NCI-H1048 (cell line): ENCODE measurements at regions not wholly inside any gene's neighbourhood (a gene's known extent, or its start where the extent isn't known, plus 50 kb on each side); places are given as distances from the start of the nearest gene placed in this dataset.

ENCODE experiments used
- DNase-seq: peaks from one replicate; lab custom pipeline; 2025; lab: John Stamatoyannopoulos, UW

- no peak for DNase-seq
These were observed 249.1 kb upstream of the PREP start for GRCh38 chr6:105651969-105652368.

- no peak for DNase-seq
These were observed 247.5 kb upstream of the PREP start for GRCh38 chr6:105650347-105650746.

GRCh38 chr6:105649192-105649591 lies 246.3 kb upstream of the PREP start:
- DNase-seq, result no peak

GRCh38 chr6:105648276-105648675 lies 245.4 kb upstream of the PREP start:
- no peak for DNase-seq

GRCh38 chr6:105646391-105646867 lies 243.5 kb upstream of the PREP start:
- DNase-seq, result no peak

GRCh38 chr6:105645958-105646357 lies 243.1 kb upstream of the PREP start:
- no peak for DNase-seq

- DNase-seq, result no peak
These were observed 242.3 kb upstream of the PREP start for GRCh38 chr6:105645156-105645555.

GRCh38 chr6:105644691-105645090 lies 241.8 kb upstream of the PREP start:
- no peak for DNase-seq

GRCh38 chr6:105644073-105644489 lies 241.2 kb upstream of the PREP start:
- no peak for DNase-seq

GRCh38 chr6:105642708-105643107 lies 239.8 kb upstream of the PREP start:
- DNase-seq, result no peak

GRCh38 chr6:105641504-105641903 lies 238.6 kb upstream of the PREP start:
- DNase-seq, result no peak

- no peak for DNase-seq
These were observed 236.2 kb upstream of the PREP start for GRCh38 chr6:105639124-105639523.

- DNase-seq, result no peak
These were observed 230.9 kb upstream of the PREP start for GRCh38 chr6:105633814-105634213.

GRCh38 chr6:105628156-105628860 lies 225.4 kb upstream of the PREP start:
- DNase-seq, result no peak

GRCh38 chr6:105626295-105627158 lies 223.6 kb upstream of the PREP start:
- no peak for DNase-seq

- DNase-seq, result no peak
These were observed 221.1 kb upstream of the PREP start for GRCh38 chr6:105624021-105624420.

- DNase-seq, result no peak
These were observed 219.3 kb upstream of the PREP start for GRCh38 chr6:105622226-105622625.

GRCh38 chr6:105621564-105622175 lies 218.8 kb upstream of the PREP start:
- no peak for DNase-seq

GRCh38 chr6:105620878-105621277 lies 218.0 kb upstream of the PREP start:
- no peak for DNase-seq

GRCh38 chr6:105619971-105620741 lies 217.3 kb upstream of the PREP start:
- DNase-seq, result no peak

GRCh38 chr6:105618247-105618646 lies 215.4 kb upstream of the PREP start:
- no peak for DNase-seq

GRCh38 chr6:105616521-105616920 lies 213.6 kb upstream of the PREP start:
- DNase-seq, result no peak
